ENCODE measurements at regions not wholly inside any gene's neighbourhood (a gene's known extent, or its start where the extent isn't known, plus 50 kb on each side); places are given as distances from the start of the nearest gene placed in this dataset.
"Not testable (repeated sequence)": the region's sequence is repeated elsewhere in the genome, so short reads cannot be mapped to it uniquely, and the experiment has no call there.

DNA sequence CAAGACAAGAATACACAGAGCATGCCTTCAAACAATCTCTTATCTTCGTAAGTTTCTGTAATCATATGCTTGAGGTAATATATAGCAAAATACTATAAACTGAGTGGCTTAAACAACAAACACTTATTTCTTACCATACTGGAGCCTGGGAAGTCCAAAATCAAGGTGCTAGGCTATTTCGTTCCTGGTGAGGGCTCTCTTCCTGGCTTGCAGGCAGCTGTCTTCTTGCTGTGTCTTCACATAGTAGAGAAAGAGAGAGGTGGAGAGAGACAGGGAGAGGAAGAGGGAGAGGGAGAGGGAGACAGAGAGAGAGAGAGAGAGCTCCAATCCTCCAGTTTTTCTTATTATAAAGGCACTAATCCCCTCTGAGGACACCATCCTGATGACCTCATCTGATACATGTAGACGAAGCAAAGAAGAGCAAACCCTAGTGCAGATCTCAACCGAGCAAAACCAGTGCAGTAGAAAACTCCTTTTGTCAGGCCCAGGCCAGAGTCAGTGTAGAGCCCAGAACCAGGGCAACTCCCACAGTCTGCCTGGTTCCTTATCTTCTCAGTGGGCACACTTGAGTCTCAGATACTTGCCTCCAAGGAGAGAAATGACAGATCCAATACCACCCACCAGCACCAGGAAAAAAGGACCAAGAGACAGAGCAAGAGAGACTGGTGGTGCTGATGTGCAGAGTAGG is 297.1 kb upstream of the NCAM1 start:
- no peak for DNase-seq
- Mint-ChIP-seq H3K9me3 (peaks cover 24% of the 10 kb centered on the region; the same call in 1 of the 2 replicates), H3K36me3 (ENCODE audit: low read depth) (no peaks in the 10 kb centered on the region), H3K27ac (no peak overlapping the region), H3K27me3 (ENCODE audit: insufficient read depth) (peaks cover 1% of the 10 kb centered on the region; the same call in 1 of the 2 replicates), H3K4me1 (ENCODE audit: low read depth) (no peaks in the 10 kb centered on the region), H3K4me3 (no peak overlapping the region)
- TF ChIP-seq, protein P1, sequence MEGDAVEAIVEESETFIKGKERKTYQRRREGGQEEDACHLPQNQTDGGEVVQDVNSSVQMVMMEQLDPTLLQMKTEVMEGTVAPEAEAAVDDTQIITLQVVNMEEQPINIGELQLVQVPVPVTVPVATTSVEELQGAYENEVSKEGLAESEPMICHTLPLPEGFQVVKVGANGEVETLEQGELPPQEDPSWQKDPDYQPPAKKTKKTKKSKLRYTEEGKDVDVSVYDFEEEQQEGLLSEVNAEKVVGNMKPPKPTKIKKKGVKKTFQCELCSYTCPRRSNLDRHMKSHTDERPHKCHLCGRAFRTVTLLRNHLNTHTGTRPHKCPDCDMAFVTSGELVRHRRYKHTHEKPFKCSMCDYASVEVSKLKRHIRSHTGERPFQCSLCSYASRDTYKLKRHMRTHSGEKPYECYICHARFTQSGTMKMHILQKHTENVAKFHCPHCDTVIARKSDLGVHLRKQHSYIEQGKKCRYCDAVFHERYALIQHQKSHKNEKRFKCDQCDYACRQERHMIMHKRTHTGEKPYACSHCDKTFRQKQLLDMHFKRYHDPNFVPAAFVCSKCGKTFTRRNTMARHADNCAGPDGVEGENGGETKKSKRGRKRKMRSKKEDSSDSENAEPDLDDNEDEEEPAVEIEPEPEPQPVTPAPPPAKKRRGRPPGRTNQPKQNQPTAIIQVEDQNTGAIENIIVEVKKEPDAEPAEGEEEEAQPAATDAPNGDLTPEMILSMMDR (IDR thresholded peaks at IDR 0.05): no peak

DNA sequence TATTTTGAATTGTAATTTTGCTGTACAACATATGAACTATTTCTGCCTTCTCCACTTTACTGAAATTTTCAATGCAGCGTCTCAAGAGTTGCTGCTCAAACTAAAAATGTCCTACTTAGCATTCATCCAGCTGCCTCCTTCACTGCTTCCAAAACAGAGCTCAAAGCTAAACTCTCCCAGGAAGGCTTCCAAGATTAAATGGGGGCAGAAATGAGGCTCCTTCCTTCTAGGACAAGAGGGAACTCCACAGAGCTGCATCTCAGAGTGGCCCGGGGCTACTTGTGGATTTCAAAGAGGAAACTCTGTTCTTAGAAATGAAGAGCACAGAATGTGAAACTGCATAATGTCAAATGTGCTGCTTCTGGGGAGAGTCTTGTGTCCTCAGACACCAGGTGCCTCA is 295.9 kb upstream of the NCAM1 start:
- TF ChIP-seq, protein P1 (IDR thresholded peaks at IDR 0.05): no peak
- no peak for DNase-seq
- no peak overlapping the region for H3K4me3 Mint-ChIP-seq
- H3K9me3 Mint-ChIP-seq: peaks cover 26% of the 10 kb centered on the region; the same call in 1 of the 2 replicates
- no peaks in the 10 kb centered on the region for H3K4me1 Mint-ChIP-seq (ENCODE audit: low read depth)
- H3K36me3 Mint-ChIP-seq (ENCODE audit: low read depth): no peaks in the 10 kb centered on the region
- peaks cover 3% of the 10 kb centered on the region; the same call in 1 of the 2 replicates for H3K27me3 Mint-ChIP-seq (ENCODE audit: insufficient read depth)
- no peak overlapping the region for H3K27ac Mint-ChIP-seq

DNA sequence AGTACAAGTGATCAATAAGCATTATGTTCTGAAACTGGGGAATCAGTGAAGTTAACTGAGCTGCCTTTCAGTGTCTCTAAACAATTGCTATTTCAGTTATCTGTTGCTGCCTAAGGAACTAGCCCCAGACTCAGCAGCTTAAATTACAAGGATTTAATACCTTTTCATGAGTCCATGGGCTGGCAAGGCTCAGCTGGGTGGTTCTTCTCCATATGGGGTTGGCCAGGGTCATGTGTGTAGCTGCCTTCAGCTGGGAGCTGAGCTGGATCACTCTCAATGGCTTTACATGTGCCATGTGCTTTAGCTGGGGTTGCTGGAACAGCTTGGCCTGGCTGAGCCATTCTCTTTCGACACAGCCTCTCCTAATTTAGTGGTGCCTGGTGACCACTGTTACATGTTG is 295.0 kb upstream of the NCAM1 start:
- no peaks in the 10 kb centered on the region for H3K36me3 Mint-ChIP-seq (ENCODE audit: low read depth)
- H3K27ac Mint-ChIP-seq: no peak overlapping the region
- H3K27me3 Mint-ChIP-seq (ENCODE audit: insufficient read depth): peaks cover 3% of the 10 kb centered on the region; the same call in 1 of the 2 replicates
- no peaks in the 10 kb centered on the region for H3K4me1 Mint-ChIP-seq (ENCODE audit: low read depth)
- no peak overlapping the region for H3K4me3 Mint-ChIP-seq
- TF ChIP-seq, protein P1 (IDR thresholded peaks at IDR 0.05): no peak
- H3K9me3 Mint-ChIP-seq: peaks cover 26% of the 10 kb centered on the region; the same call in 1 of the 2 replicates
- DNase-seq: no peak

DNA sequence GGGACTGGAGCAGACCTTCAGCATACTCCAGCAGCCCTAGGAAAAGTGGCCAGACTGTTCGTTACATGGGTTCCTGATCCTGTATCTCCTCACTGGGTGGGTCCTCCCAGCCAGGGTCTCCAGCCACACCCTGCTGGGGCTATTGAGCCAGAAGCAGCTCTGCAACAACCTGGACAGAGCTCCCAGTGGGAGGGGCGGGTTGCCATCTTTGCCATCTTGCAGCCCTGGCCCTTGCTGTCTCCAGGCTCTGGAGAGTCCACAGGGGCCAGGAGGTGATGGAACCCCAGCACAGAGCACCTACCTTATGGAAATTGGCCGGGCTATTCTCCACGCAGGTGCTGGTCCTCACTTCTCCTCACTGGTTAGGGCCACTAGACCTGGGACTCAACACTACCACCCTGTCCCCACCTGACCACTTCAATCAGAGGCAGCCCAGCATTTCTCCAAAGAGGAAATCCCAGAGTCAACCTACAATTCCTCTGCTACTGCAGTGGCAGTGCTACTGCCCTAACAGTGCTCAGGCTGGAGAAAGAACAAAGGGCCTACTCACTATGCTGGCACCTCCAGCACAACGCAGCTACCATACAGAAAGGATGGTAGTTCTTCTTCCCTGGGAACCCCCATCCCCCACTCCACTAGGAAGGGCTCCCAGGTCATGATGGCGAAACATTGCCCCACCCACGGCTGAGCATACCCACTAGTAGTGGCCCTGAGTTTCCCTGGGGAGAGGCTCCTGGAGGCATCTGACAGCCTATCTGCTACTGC is 290.2 kb upstream of the NCAM1 start:
- DNase-seq: no peak
- H3K27ac Mint-ChIP-seq: no peak overlapping the region
- H3K4me3 Mint-ChIP-seq: no peak overlapping the region
- H3K36me3 Mint-ChIP-seq (ENCODE audit: low read depth): no peaks in the 10 kb centered on the region
- TF ChIP-seq, protein P1 (IDR thresholded peaks at IDR 0.05): no peak
- no peaks in the 10 kb centered on the region for H3K4me1 Mint-ChIP-seq (ENCODE audit: low read depth)
- H3K9me3 Mint-ChIP-seq: peaks cover 20% of the 10 kb centered on the region
- H3K27me3 Mint-ChIP-seq (ENCODE audit: insufficient read depth): peaks cover 2% of the 10 kb centered on the region; the same call in 1 of the 2 replicates

DNA sequence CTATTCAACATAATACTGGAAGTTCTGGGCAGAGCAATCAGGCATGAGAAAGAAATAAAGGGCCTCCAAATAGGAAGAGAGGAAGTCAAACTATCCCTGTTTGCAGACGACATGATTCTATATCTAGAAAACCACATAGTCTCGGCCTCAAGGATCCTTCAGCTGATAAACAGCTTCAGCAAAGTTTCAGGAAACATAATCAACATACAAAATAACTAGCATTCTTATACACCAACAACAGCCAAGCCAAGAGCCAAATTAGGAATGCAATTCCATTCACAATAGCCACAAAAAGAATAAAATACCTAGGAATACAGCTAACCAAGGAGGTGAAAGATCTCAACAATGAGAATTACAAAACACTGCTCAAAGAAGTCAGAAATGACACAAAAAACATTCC is 287.8 kb upstream of the NCAM1 start:
- H3K9me3 Mint-ChIP-seq: peaks cover 13% of the 10 kb centered on the region
- not testable (repeated sequence) for H3K27me3 Mint-ChIP-seq (ENCODE audit: insufficient read depth); H3K27ac Mint-ChIP-seq; H3K36me3 Mint-ChIP-seq (ENCODE audit: low read depth); H3K4me3 Mint-ChIP-seq; H3K4me1 Mint-ChIP-seq (ENCODE audit: low read depth); DNase-seq

DNA sequence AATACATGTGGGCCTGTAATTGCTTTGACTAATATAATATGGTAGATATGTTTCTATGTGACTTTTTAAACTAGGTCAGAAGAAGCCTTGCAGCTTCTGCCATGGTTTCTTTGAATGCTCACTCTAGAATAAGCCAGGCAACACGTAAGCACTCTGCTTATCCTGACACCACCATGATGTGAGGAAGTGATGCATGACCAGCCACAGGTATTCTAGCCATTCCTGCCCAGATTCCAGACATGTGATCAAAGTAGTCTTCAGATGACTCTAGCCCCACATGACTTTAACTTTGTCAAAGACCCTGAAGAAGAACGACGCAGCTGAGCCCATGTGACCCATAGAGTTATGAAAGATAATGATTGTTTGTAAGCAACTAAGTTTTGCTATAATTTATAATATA is 276.1 kb upstream of the NCAM1 start:
- Mint-ChIP-seq H3K4me1 (ENCODE audit: low read depth) (no peaks in the 10 kb centered on the region), H3K4me3 (no peak overlapping the region), H3K27me3 (ENCODE audit: insufficient read depth) (peaks cover 1% of the 10 kb centered on the region; the same call in 1 of the 2 replicates), H3K36me3 (ENCODE audit: low read depth) (no peaks in the 10 kb centered on the region), H3K9me3 (peaks cover 21% of the 10 kb centered on the region), H3K27ac (no peak overlapping the region)
- TF ChIP-seq, protein P1 (IDR thresholded peaks at IDR 0.05): no peak
- no peak for DNase-seq

Measured in HFFc6 (cell line).